HPDE6-E6E7 (cell line): ENCODE measurements at regions not wholly inside any gene's neighbourhood (a gene's known extent, or its start where the extent isn't known, plus 50 kb on each side); places are given as distances from the start of the nearest gene placed in this dataset.
"Not testable (repeated sequence)": the region's sequence is repeated elsewhere in the genome, so short reads cannot be mapped to it uniquely, and the experiment has no call there.

Experiments
- DNase-seq: peaks from one replicate; pipeline ENCODE4 v3.0.0; 2011; ENCODE audit warnings: missing footprints; ENCODE audit errors: extremely low spot score

GRCh38 chr20:47940101-47940813, 155.0 kb upstream of the SULF2 start:
- no peak for DNase-seq

GRCh38 chr20:47936612-47937011, 151.3 kb upstream of the SULF2 start:
- no peak for DNase-seq

- DNase-seq: peak; percentile 48
Measured at GRCh38 chr20:47934761-47935160, 149.5 kb upstream of the SULF2 start.

- no peak for DNase-seq
Measured at GRCh38 chr20:47931443-47931842, 146.2 kb upstream of the SULF2 start.

- no peak for DNase-seq
Measured at GRCh38 chr20:47931002-47931401, 145.7 kb upstream of the SULF2 start.

- DNase-seq: peak; percentile 84
Measured at GRCh38 chr20:47929368-47930115, 144.3 kb upstream of the SULF2 start.

GRCh38 chr20:47927944-47928343, 142.7 kb upstream of the SULF2 start:
- DNase-seq: peak; percentile 53

GRCh38 chr20:47927385-47927851, 142.1 kb upstream of the SULF2 start:
- DNase-seq: peak; percentile 98

- DNase-seq: no peak
Measured at GRCh38 chr20:47926731-47927130, 141.4 kb upstream of the SULF2 start.

- peak; percentile 86 for DNase-seq
Measured at GRCh38 chr20:47925593-47925992, 140.3 kb upstream of the SULF2 start.

GRCh38 chr20:47922269-47922668, 137.0 kb upstream of the SULF2 start:
- DNase-seq: peak; percentile 84

GRCh38 chr20:47921829-47922228, 136.5 kb upstream of the SULF2 start:
- not testable (repeated sequence) for DNase-seq

- no peak for DNase-seq
Measured at GRCh38 chr20:47921408-47921807, 136.1 kb upstream of the SULF2 start.

- no peak for DNase-seq
Measured at GRCh38 chr20:47917549-47918070, 132.3 kb upstream of the SULF2 start.

- DNase-seq: no peak
Measured at GRCh38 chr20:47915495-47915894, 130.2 kb upstream of the SULF2 start.

- no peak for DNase-seq
Measured at GRCh38 chr20:47914792-47915191, 129.5 kb upstream of the SULF2 start.

- not testable (repeated sequence) for DNase-seq
Measured at GRCh38 chr20:47912786-47913501, 127.7 kb upstream of the SULF2 start.

- not testable (repeated sequence) for DNase-seq
Measured at GRCh38 chr20:47912165-47912564, 126.9 kb upstream of the SULF2 start.

- DNase-seq: not testable (repeated sequence)
Measured at GRCh38 chr20:47909696-47910369, 124.6 kb upstream of the SULF2 start.

GRCh38 chr20:47908361-47909035, 123.2 kb upstream of the SULF2 start:
- DNase-seq: not testable (repeated sequence)

GRCh38 chr20:47907951-47908350, 122.7 kb upstream of the SULF2 start:
- DNase-seq: not testable (repeated sequence)
